ENCODE measurements at regions not wholly inside any gene's neighbourhood (a gene's known extent, or its start where the extent isn't known, plus 50 kb on each side); places are given as distances from the start of the nearest gene placed in this dataset.

GRCh38 chr6:103937389-103937788 lies 922.3 kb downstream of the HACE1 start:
- TF ChIP-seq FOXK2 (IDR thresholded peaks at IDR 0.05) (no peak), SP1 (IDR thresholded peaks at IDR 0.05) (no peak)
